ENCODE measurements at regions not wholly inside any gene's neighbourhood (a gene's known extent, or its start where the extent isn't known, plus 50 kb on each side); places are given as distances from the start of the nearest gene placed in this dataset.
"Not testable (repeated sequence)": the region's sequence is repeated elsewhere in the genome, so short reads cannot be mapped to it uniquely, and the experiment has no call there.

GRCh38 chr5:17928581-17928981 lies 294.3 kb downstream of the TAF11L14 start:
- intact Hi-C loops (cut with DNase I), result no loop called here
- ATAC-seq (peak; percentile 30 to 53), DNase-seq (peak; percentile 37)

DNA sequence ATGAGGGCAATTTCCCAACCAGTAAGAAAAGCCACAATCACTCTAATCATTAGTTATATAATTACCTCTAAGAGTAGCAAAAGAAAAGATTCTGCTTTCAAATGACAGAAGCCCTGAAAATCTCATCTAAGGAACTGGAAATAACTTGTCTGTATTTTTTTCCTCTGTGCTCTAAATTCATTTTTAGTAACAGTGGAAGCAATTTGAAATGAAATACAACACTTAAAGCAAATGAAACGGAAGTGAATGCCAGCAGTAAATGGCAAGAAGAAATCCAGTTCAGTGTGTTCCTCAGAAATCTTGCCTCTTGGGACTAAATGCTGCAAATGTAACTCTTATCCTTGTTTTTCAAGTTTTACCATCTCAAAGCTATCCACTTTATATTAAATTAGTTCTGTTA lies 294.9 kb downstream of the TAF11L14 start:
- intact Hi-C loops (cut with DNase I), result no loop called here
- DNase-seq (no peak), ATAC-seq (no peak)

- DNase-seq, result no peak
- ATAC-seq, result no peak
- intact Hi-C loops (cut with DNase I), result no loop called here
Measured at GRCh38 chr5:17930346-17930745, 296.1 kb downstream of the TAF11L14 start.

GRCh38 chr5:17944046-17944445 lies 309.8 kb downstream of the TAF11L14 start:
- ATAC-seq (no peak), DNase-seq (no peak)
- intact Hi-C loops (cut with DNase I), result no loop called here

- no peak for ATAC-seq
- intact Hi-C loops (cut with DNase I), result no loop called here
- no peak for DNase-seq
Measured at GRCh38 chr5:17947029-17947428, 312.8 kb downstream of the TAF11L14 start.

- ATAC-seq, result no peak
- intact Hi-C loops (cut with DNase I), result no loop called here
- no peak for DNase-seq
Measured at GRCh38 chr5:17951392-17952169, 317.3 kb downstream of the TAF11L14 start.

- intact Hi-C loops (cut with DNase I), result no loop called here
- ATAC-seq (no peak), DNase-seq (no peak)
Measured at GRCh38 chr5:17952231-17952630, 318.0 kb downstream of the TAF11L14 start.

DNA sequence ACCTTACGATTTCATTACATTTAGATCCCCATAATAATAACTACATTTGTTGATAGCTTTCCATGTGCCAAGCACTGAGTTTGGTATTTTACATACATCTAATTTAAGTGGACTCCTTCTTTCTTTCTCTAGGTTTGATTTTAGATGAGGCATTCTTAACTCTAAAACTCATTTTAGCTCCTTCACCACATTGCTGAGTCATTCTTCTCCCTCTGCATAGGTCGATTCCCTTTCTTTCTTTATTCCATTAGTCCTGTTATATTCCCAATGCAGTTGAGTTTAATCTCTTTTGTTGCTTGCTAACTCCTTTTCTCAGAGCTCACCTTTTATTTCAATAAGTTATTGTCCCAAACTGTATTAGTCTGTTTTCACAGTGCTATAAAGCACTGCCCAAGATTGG lies 329.8 kb downstream of the TAF11L14 start:
- DNase-seq (no peak), ATAC-seq (no peak)
- intact Hi-C loops (cut with DNase I), result no loop called here

- DNase-seq, result no peak
- intact Hi-C loops (cut with DNase I), result no loop called here
- ATAC-seq, result no peak
Measured at GRCh38 chr5:17966640-17967402, 332.6 kb downstream of the TAF11L14 start.

GRCh38 chr5:17976404-17976803 lies 342.1 kb downstream of the TAF11L14 start:
- ATAC-seq, result no peak
- no peak for DNase-seq
- intact Hi-C loops (cut with DNase I), result no loop called here

GRCh38 chr5:17978954-17979353 lies 344.7 kb downstream of the TAF11L14 start:
- ATAC-seq (no peak), DNase-seq (no peak)
- intact Hi-C loops (cut with DNase I), result no loop called here

- DNase-seq; ATAC-seq; intact Hi-C loops (cut with DNase I): not testable (repeated sequence)
Measured at GRCh38 chr5:17982626-17983025, 348.4 kb downstream of the TAF11L14 start.

DNA sequence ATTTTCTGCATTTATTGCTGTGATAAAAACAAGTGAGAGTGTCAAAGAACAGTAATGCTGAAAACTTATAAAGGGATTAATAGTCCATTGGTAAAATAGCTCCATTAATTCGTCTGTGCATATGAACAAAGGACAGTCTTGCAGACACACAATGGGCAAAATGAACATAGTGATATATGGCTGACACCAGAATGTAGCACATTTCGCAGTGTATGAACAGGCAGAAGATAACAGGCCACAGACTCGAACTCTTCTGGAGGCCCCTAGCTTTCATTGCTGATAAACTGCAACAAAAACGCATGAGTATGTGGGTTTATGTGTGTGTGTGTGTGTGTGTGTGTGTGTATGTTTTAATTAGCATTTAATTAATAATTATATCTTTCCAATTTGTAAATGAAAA lies 354.8 kb downstream of the TAF11L14 start:
- intact Hi-C loops (cut with DNase I), result no loop called here
- DNase-seq, result no peak
- no peak for ATAC-seq

GRCh38 chr5:17989567-17990563 lies 355.6 kb downstream of the TAF11L14 start:
- intact Hi-C loops (cut with DNase I), result no loop called here
- no peak for ATAC-seq
- no peak for DNase-seq

GRCh38 chr5:17991775-17992174 lies 357.5 kb downstream of the TAF11L14 start:
- DNase-seq (no peak), ATAC-seq (no peak)
- intact Hi-C loops (cut with DNase I), result no loop called here

- ATAC-seq (no peak), DNase-seq (no peak)
- intact Hi-C loops (cut with DNase I), result no loop called here
Measured at GRCh38 chr5:17992291-17992690, 358.0 kb downstream of the TAF11L14 start.

DNA sequence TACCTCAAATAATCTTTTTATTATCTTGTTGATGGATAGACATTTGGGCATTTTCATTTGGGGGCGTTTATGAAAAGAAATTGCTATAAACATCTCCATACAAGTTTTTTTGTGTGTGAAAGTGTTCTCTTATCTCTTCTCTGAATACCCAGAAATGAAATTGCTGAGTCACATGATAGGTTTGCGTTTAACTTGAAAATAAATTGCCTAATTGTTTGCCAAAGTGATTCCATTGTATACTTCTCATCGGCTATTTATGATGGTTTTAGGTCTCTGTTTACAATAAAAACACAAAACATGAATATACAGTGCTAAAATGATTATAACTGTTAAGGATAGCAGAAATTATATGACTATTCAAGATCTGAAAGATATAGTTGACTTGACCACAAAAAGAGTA lies 361.7 kb downstream of the TAF11L14 start:
- ATAC-seq, result no peak
- intact Hi-C loops (cut with DNase I), result no loop called here
- no peak for DNase-seq

DNA sequence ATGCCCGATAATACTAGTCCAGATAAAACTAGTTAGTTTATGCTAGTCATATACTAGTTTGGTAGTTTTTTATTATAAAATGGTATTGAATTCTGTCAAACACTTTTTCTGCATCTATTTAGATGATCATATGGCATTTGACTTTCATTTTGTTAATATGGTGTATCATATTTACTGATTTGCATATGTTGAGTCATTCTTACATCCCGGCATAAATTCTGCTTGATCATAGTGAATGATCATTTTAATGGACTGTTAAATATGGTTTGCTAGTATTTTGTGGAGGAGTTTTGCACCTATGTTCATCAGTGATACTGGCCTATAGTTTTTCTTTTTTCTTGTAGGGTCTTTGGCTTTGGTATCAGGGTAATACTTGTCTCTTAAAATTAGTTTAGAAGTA lies 365.6 kb downstream of the TAF11L14 start:
- intact Hi-C loops (cut with DNase I), result no loop called here
- no peak for ATAC-seq

GRCh38 chr5:18000744-18001143 lies 366.5 kb downstream of the TAF11L14 start:
- DNase-seq (no peak), ATAC-seq (no peak)
- intact Hi-C loops (cut with DNase I), result no loop called here

More for the DNA sequence above, 365.6 kb downstream of the TAF11L14 start:
- DNase-seq, result no peak

- ATAC-seq (no peak), DNase-seq (no peak)
- intact Hi-C loops (cut with DNase I), result no loop called here
Measured at GRCh38 chr5:18003312-18003711, 369.1 kb downstream of the TAF11L14 start.
